IgD-negative memory B cell (primary cell): ENCODE measurements at regions not wholly inside any gene's neighbourhood (a gene's known extent, or its start where the extent isn't known, plus 50 kb on each side); places are given as distances from the start of the nearest gene placed in this dataset.

Experiments used
- H3K27ac Mint-ChIP-seq, 3 donors: one replicate each; pipeline ENCODE4 v1.8.0; 2020 to 2022; ENCODE audit warnings: mild to moderate bottlenecking in 3 of 3, mixed read lengths in 3 of 3, moderate library complexity in 1 of 3
- H3K27me3 Mint-ChIP-seq: one replicate; pipeline ENCODE4 v1.8.0; 2021; ENCODE audit warnings: mixed read lengths
- H3K36me3 Mint-ChIP-seq: one replicate; pipeline ENCODE4 v1.8.0; 2020; ENCODE audit warnings: mild to moderate bottlenecking, mixed read lengths
- H3K4me1 Mint-ChIP-seq, 3 donors: one replicate each; pipeline ENCODE4 v1.8.0; 2020 to 2022; ENCODE audit warnings: mixed read lengths in 3 of 3, mild to moderate bottlenecking in 1 of 3
- H3K4me3 Mint-ChIP-seq, 4 donors: one replicate each; pipeline ENCODE4 v1.8.0; 2020 to 2022; ENCODE audit warnings: mild to moderate bottlenecking in 4 of 4, mixed read lengths in 4 of 4, moderate library complexity in 3 of 4
- H3K9me3 Mint-ChIP-seq, 3 donors: one replicate each; pipeline ENCODE4 v1.8.0; 2020 to 2021; ENCODE audit warnings: mixed read lengths in 3 of 3, mild to moderate bottlenecking in 1 of 3

- Mint-ChIP-seq H3K4me3 (no peak overlapping the region), H3K36me3 (no peaks in the 10 kb centered on the region), H3K27me3 (no peaks in the 10 kb centered on the region), H3K4me1 (no peaks in the 10 kb centered on the region), H3K27ac (no peak overlapping the region), H3K9me3 (peaks cover 0 to 8% (median 8%) of the 10 kb centered on the region in 3 donors)
These were observed 741.9 kb downstream of the IRX1 start for GRCh38 chr5:4337519-4337918.

GRCh38 chr5:4339949-4340348 lies 744.3 kb downstream of the IRX1 start:
- no peak overlapping the region for H3K27ac Mint-ChIP-seq
- H3K4me1 Mint-ChIP-seq = no peaks in the 10 kb centered on the region
- H3K36me3 Mint-ChIP-seq = no peaks in the 10 kb centered on the region
- no peaks in the 10 kb centered on the region for H3K27me3 Mint-ChIP-seq
- peaks cover 3 to 8% (median 6%) of the 10 kb centered on the region in 3 donors for H3K9me3 Mint-ChIP-seq
- no peak overlapping the region for H3K4me3 Mint-ChIP-seq

- H3K36me3 Mint-ChIP-seq = no peaks in the 10 kb centered on the region
- H3K4me1 Mint-ChIP-seq = no peaks in the 10 kb centered on the region
- H3K27ac Mint-ChIP-seq = no peak overlapping the region
- no peaks in the 10 kb centered on the region for H3K27me3 Mint-ChIP-seq
- H3K9me3 Mint-ChIP-seq = peaks cover 4 to 13% (median 10%) of the 10 kb centered on the region in 3 donors
- H3K4me3 Mint-ChIP-seq = no peak overlapping the region
These were observed 750.2 kb downstream of the IRX1 start for GRCh38 chr5:4345850-4346249.

GRCh38 chr5:4348423-4348822 lies 752.8 kb downstream of the IRX1 start:
- Mint-ChIP-seq H3K4me1 (no peaks in the 10 kb centered on the region), H3K27ac (no peak overlapping the region), H3K4me3 (no peak overlapping the region), H3K36me3 (no peaks in the 10 kb centered on the region), H3K27me3 (no peaks in the 10 kb centered on the region), H3K9me3 (peaks cover 8 to 21% (median 11%) of the 10 kb centered on the region in 3 donors)

GRCh38 chr5:4348919-4349318 lies 753.3 kb downstream of the IRX1 start:
- Mint-ChIP-seq H3K9me3 (peaks cover 9 to 21% (median 11%) of the 10 kb centered on the region in 3 donors), H3K27me3 (no peaks in the 10 kb centered on the region), H3K27ac (no peak overlapping the region), H3K36me3 (no peaks in the 10 kb centered on the region), H3K4me3 (no peak overlapping the region), H3K4me1 (no peaks in the 10 kb centered on the region)

GRCh38 chr5:4356201-4356600 lies 760.6 kb downstream of the IRX1 start:
- Mint-ChIP-seq H3K36me3 (no peaks in the 10 kb centered on the region), H3K4me3 (no peak overlapping the region), H3K9me3 (peaks cover 11 to 13% (median 12%) of the 10 kb centered on the region in 3 donors), H3K27ac (peak overlapping the region in 1 of 3 donors; percentile 56), H3K27me3 (no peaks in the 10 kb centered on the region), H3K4me1 (no peaks in the 10 kb centered on the region)

GRCh38 chr5:4359847-4360246 lies 764.2 kb downstream of the IRX1 start:
- H3K4me1 Mint-ChIP-seq = no peaks in the 10 kb centered on the region

GRCh38 chr5:4361753-4362152 lies 766.1 kb downstream of the IRX1 start:
- H3K4me3 Mint-ChIP-seq = no peak overlapping the region
- peaks cover 1% of the 10 kb centered on the region for H3K36me3 Mint-ChIP-seq
- H3K27ac Mint-ChIP-seq = no peak overlapping the region
- H3K4me1 Mint-ChIP-seq = no peaks in the 10 kb centered on the region
- H3K27me3 Mint-ChIP-seq = no peaks in the 10 kb centered on the region
- H3K9me3 Mint-ChIP-seq = peaks cover 0 to 16% (median 10%) of the 10 kb centered on the region in 3 donors

More at GRCh38 chr5:4359847-4360246, 764.2 kb downstream of the IRX1 start:
- peak overlapping the region in 1 of 3 donors; percentile 41 for H3K27ac Mint-ChIP-seq
- no peak overlapping the region for H3K4me3 Mint-ChIP-seq
- no peaks in the 10 kb centered on the region for H3K27me3 Mint-ChIP-seq
- no peaks in the 10 kb centered on the region for H3K36me3 Mint-ChIP-seq
- peaks cover 7 to 10% (median 8%) of the 10 kb centered on the region in 3 donors for H3K9me3 Mint-ChIP-seq

- Mint-ChIP-seq H3K4me1 (no peaks in the 10 kb centered on the region), H3K27ac (no peak overlapping the region), H3K27me3 (no peaks in the 10 kb centered on the region), H3K4me3 (no peak overlapping the region), H3K36me3 (peaks cover 1% of the 10 kb centered on the region), H3K9me3 (peaks cover 0 to 16% (median 10%) of the 10 kb centered on the region in 3 donors)
These were observed 766.8 kb downstream of the IRX1 start for GRCh38 chr5:4362411-4362810.

- Mint-ChIP-seq H3K36me3 (peaks cover 1% of the 10 kb centered on the region), H3K4me3 (no peak overlapping the region), H3K9me3 (peaks cover 0 to 16% (median 10%) of the 10 kb centered on the region in 3 donors), H3K27ac (no peak overlapping the region), H3K4me1 (no peaks in the 10 kb centered on the region), H3K27me3 (no peaks in the 10 kb centered on the region)
These were observed 767.4 kb downstream of the IRX1 start for GRCh38 chr5:4363045-4363444.

- Mint-ChIP-seq H3K36me3 (peaks cover 1% of the 10 kb centered on the region), H3K27ac (no peak overlapping the region), H3K27me3 (no peaks in the 10 kb centered on the region), H3K9me3 (peaks cover 0 to 16% (median 4%) of the 10 kb centered on the region in 3 donors), H3K4me3 (no peak overlapping the region), H3K4me1 (no peaks in the 10 kb centered on the region)
These were observed 771.0 kb downstream of the IRX1 start for GRCh38 chr5:4366628-4367027.

- Mint-ChIP-seq H3K36me3 (no peaks in the 10 kb centered on the region), H3K27me3 (no peaks in the 10 kb centered on the region), H3K4me3 (no peak overlapping the region), H3K4me1 (no peaks in the 10 kb centered on the region), H3K9me3 (peaks cover 0 to 11% (median 3%) of the 10 kb centered on the region in 3 donors), H3K27ac (no peak overlapping the region)
These were observed 769.9 kb upstream of the ADAMTS16 start for GRCh38 chr5:4370218-4370617.

GRCh38 chr5:4372481-4372880 lies 767.6 kb upstream of the ADAMTS16 start:
- no peaks in the 10 kb centered on the region for H3K4me1 Mint-ChIP-seq
- peaks cover 0 to 15% (median 6%) of the 10 kb centered on the region in 3 donors for H3K9me3 Mint-ChIP-seq
- no peak overlapping the region for H3K27ac Mint-ChIP-seq
- no peaks in the 10 kb centered on the region for H3K36me3 Mint-ChIP-seq
- H3K27me3 Mint-ChIP-seq = no peaks in the 10 kb centered on the region
- no peak overlapping the region for H3K4me3 Mint-ChIP-seq

- H3K27ac Mint-ChIP-seq = no peak overlapping the region
- no peaks in the 10 kb centered on the region for H3K36me3 Mint-ChIP-seq
- no peak overlapping the region for H3K4me3 Mint-ChIP-seq
- peaks cover 0 to 20% (median 6%) of the 10 kb centered on the region in 3 donors for H3K9me3 Mint-ChIP-seq
- H3K4me1 Mint-ChIP-seq = no peaks in the 10 kb centered on the region
- H3K27me3 Mint-ChIP-seq = no peaks in the 10 kb centered on the region
These were observed 766.9 kb upstream of the ADAMTS16 start for GRCh38 chr5:4373051-4373820.

GRCh38 chr5:4374866-4375265 lies 765.3 kb upstream of the ADAMTS16 start:
- H3K27me3 Mint-ChIP-seq = no peaks in the 10 kb centered on the region
- no peak overlapping the region for H3K27ac Mint-ChIP-seq
- H3K36me3 Mint-ChIP-seq = no peaks in the 10 kb centered on the region
- no peaks in the 10 kb centered on the region for H3K4me1 Mint-ChIP-seq
- H3K4me3 Mint-ChIP-seq = no peak overlapping the region
- peaks cover 2 to 16% (median 3%) of the 10 kb centered on the region in 3 donors for H3K9me3 Mint-ChIP-seq

- Mint-ChIP-seq H3K9me3 (peaks cover 3 to 24% (median 4%) of the 10 kb centered on the region in 3 donors), H3K4me3 (no peak overlapping the region), H3K27me3 (no peaks in the 10 kb centered on the region), H3K4me1 (no peaks in the 10 kb centered on the region), H3K27ac (no peak overlapping the region), H3K36me3 (no peaks in the 10 kb centered on the region)
These were observed 764.5 kb upstream of the ADAMTS16 start for GRCh38 chr5:4375640-4376039.
